Skin epidermis (tissue), 12 donors: ENCODE measurements at regions not wholly inside any gene's neighbourhood (a gene's known extent, or its start where the extent isn't known, plus 50 kb on each side); places are given as distances from the start of the nearest gene placed in this dataset.
"Not testable (repeated sequence)": the region's sequence is repeated elsewhere in the genome, so short reads cannot be mapped to it uniquely, and the experiment has no call there.

ENCODE experiments used
- H3K27ac ChIP-seq, 21 experiments: fragments of 200-600 bp; sonication (generic) in 11 of 21; one replicate each; pipeline ENCODE4 v1.5.0; 2020; ENCODE audit warnings: mild to moderate bottlenecking in 3 of 21, inconsistent platforms in 2 of 21, moderate library complexity in 2 of 21
- H3K4me3 ChIP-seq, 7 experiments: fragments of 200-600 bp; sonication (generic) in 2 of 7; one replicate each; pipeline ENCODE4 v1.5.0; 2020; ENCODE audit warnings: inconsistent platforms in 2 of 7, mild to moderate bottlenecking in 2 of 7, moderate library complexity in 1 of 7

DNA sequence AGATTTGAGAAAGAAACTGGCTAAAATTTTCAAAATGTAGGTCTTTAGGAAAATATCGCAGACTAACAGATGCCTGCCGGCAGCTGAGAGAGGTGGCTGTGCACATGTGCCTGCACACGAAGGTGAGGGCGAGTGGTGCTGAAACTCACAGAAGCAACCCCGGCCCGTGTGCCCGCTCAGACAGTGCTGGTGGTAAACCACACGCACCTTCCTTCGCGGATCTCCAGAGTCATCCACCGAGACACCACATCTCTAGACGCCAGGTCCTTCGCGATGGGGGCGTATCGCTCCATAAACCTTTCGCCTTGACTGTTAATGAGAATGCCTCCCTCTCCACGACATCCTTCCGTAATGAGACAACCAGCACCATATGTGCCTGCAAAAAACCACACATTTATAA, 68.5 kb upstream of the TNK2 start:
- H3K27ac ChIP-seq, H3K4me3 ChIP-seq: not testable (repeated sequence)

- H3K4me3 ChIP-seq, H3K27ac ChIP-seq: not testable (repeated sequence)
Measured at GRCh38 chr3:195974281-195974680, 65.9 kb upstream of the TNK2 start.

DNA sequence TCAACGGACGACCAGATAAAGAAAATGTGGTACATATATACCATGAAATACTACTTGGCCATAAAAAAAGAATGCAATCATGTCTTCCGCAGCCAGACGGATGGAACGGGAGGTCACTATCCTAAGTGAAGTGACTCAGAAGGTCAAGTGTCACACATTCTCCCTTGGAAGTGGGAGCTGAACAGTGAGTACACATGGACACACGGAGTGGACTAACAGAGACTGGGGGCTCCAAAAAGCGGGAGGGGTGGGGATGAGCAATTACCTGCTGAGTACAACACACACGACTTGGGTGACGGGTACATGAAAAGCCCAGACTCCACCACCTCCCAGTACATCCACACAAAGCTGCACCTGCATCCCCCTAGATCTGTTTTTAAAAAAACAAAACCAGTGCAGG, 62.5 kb upstream of the TNK2 start:
- H3K27ac ChIP-seq, H3K4me3 ChIP-seq: not testable (repeated sequence)

GRCh38 chr3:195969838-195970776, 61.8 kb upstream of the TNK2 start:
- H3K4me3 ChIP-seq, H3K27ac ChIP-seq: not testable (repeated sequence)

GRCh38 chr3:195969341-195969740, 61.0 kb upstream of the TNK2 start:
- not testable (repeated sequence) for H3K4me3 ChIP-seq, H3K27ac ChIP-seq

DNA sequence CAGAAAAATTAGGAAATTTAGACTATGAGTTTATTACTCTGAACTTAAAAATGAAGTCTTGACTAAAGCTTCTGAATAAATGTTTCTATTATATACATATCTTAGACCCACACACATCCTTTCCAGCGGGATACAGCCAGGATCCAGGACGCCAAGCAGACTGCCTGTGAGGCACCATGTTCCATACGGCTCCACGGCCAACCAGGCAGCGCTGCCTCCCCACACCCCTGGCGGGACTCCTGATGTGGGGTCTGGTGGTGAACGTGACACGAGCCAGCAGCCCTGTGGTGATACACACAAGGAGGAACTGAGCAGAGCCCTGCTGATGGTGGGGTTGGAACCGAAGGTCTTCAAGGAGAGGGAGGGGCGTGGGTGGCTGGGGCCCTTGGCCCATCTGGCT, 59.8 kb upstream of the TNK2 start:
- not testable (repeated sequence) for H3K4me3 ChIP-seq, H3K27ac ChIP-seq

DNA sequence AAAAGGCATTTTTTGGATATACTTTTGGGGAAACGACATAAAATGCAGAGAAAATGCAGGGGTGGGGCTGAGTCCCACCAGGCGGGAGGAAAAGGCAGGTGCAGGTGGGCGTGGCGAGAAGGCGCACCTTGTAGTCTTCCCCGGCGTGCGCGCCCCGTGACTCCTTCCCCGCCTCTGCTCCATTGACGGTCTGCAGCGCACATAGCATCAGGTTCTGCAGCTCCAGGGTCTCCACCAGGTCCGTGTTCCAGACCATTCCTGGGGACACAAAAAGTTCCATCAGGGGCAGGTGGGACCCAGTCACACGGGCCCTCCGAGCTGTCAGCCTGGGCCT, 59.0 kb upstream of the TNK2 start:
- not testable (repeated sequence) for H3K4me3 ChIP-seq, H3K27ac ChIP-seq

GRCh38 chr3:195966563-195967386, 58.4 kb upstream of the TNK2 start:
- H3K4me3 ChIP-seq, H3K27ac ChIP-seq: not testable (repeated sequence)

DNA sequence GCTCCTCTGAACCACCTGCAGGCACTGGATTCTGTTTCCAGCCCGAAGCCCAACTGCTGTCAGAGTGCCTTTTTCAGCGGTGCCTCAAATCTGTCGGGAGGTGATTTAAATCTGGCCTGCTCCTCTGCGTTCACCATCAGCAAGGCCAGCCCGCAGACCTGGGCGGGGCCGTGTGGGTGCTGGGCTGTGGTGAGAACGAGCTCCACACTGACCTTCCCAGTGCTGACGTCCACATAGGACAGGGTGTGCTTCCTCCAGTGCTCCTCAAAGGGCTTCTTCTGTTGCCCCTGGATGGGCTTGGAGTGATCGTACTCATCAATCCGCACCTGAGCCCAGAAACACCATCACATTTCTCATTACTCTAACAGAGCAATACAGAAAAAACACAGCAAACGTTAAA, 56.9 kb upstream of the TNK2 start:
- H3K27ac ChIP-seq, H3K4me3 ChIP-seq: not testable (repeated sequence)

DNA sequence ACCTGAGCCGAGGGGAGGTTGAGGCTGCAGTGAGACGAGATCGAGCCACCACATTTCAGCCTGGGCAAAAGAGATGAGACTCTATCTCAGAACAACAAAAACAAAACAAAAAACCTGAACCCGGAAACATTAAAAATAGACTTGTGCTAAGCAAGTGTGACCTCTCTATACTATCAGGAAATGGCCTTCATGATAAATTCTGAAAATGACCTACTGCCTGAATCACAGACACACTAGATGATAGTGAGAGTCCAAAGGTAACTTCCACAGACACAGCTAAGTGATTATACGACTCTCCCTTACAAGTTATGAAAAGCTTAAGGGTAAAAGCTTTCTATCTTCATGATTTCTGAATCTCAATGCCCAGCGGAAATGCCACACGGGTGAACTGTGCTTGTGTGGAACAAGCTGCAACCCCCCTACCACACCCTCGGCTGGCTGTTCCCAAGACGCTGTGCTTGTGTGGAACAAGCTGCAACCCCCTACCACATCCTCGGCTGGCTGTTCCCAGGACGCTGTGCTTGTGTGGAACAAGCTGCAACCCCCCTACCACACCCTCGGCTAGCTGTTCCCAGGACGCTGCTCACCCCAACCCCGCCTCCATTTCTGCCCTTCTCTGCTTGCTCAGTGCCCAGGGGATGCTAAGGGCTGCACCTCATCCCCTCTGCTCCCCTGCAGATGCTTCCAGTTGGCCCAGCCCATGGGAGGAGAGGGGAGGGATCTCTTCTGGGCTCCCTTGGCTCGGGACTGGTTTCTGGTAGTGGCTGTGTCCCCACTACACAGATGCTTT, 56.2 kb upstream of the TNK2 start:
- H3K4me3 ChIP-seq, H3K27ac ChIP-seq: not testable (repeated sequence)

- H3K4me3 ChIP-seq, H3K27ac ChIP-seq: not testable (repeated sequence)
Measured at GRCh38 chr3:195962222-195962621, 53.9 kb upstream of the TNK2 start.

DNA sequence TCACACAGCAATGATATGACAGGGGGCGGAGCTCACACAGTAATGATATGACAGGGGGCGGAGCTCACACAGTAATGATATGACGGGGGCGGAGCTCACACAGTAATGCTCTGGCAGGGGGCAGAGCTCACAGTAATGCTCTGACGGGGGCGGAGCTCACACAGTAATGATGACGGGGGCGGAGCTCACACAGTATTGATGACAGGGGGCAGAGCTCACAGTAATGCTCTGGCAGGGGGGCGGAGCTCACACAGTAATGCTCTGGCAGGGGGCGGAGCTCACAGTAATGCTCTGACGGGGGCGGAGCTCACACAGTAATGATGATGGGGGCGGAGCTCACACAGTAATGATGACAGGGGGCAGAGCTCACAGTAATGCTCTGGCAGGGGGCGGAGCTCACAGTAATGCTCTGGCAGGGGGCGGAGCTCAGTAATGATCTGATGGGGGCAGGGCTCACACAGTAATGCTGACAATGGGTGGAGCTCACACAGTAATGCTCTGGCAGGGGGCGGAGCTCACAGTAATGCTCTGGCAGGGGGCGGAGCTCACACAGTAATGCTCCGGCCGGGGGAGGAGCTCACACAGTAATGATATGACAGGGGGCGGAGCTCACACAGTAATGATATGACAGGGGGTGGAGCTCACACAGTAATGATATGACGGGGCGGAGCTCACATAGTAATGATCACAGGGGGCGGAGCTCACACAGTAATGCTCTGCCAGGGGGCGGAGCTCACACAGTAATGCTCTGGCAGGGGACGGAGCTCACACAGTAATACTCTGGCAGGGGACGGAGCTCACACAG, 52.8 kb upstream of the TNK2 start:
- H3K4me3 ChIP-seq, H3K27ac ChIP-seq: not testable (repeated sequence)

GRCh38 chr3:195960164-195960563, 51.8 kb upstream of the TNK2 start:
- not testable (repeated sequence) for H3K4me3 ChIP-seq, H3K27ac ChIP-seq

DNA sequence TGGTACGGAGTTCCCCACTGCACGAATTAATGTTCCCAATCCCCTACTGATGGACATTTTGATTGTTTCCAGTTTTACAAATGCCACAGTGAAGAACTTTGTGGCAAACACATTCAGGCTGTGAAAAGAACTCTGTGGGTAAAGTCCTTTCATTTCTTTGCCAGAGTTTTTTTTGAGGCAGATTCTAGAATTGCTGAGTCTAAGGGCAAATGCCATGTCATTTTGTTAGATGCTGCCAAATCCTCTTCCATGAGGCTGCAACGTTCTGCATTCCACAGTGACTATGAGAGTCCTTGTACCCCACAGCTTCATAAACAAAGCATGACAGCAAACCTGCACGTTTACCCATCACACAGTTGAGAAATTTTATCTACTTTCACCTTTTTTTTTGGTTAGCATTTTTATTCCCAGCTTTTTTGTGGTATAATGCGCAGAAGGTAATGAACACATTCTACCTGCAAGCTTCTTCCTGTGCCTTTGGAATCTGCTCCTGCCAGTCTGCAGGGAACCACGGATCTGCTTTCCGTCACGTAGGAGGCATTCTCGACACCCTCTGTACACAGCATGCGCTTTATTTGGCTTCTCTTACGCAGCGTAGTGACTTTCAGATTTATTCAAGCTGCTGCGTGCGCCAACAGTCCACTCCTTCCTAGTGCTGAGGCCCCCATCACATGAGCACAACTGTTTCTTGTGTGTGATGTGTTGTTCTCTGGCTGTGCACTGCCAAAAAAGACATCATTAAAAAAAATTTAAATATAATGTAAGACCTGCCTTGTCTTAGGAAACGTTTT, 51.2 kb upstream of the TNK2 start:
- H3K27ac ChIP-seq, H3K4me3 ChIP-seq: not testable (repeated sequence)

- not testable (repeated sequence) for H3K4me3 ChIP-seq, H3K27ac ChIP-seq
Measured at GRCh38 chr3:195958736-195959135, 50.4 kb upstream of the TNK2 start.
